ENCODE measurements at regions not wholly inside any gene's neighbourhood (a gene's known extent, or its start where the extent isn't known, plus 50 kb on each side); places are given as distances from the start of the nearest gene placed in this dataset.

- Histone ChIP-seq H2AFZ (ENCODE audit: low read depth, low read length) (no peak overlapping the region), H3K79me2 (ENCODE audit: insufficient read depth, low read length) (no peaks in the 10 kb centered on the region), H3K4me3 (ENCODE audit: insufficient read depth, low read depth, low read length) (no peak overlapping the region), H3K4me2 (ENCODE audit: low read length) (no peak overlapping the region), H3K4me1 (ENCODE audit: insufficient read depth, low read length) (peaks cover 10% of the 10 kb centered on the region), H3K9ac (ENCODE audit: low read length) (no peak overlapping the region), H3K27me3 (ENCODE audit: insufficient read depth, low read length) (peaks cover 4% of the 10 kb centered on the region), H3K9me3 (ENCODE audit: insufficient read depth, low read depth, low read length) (no peaks in the 10 kb centered on the region), H4K20me1 (ENCODE audit: insufficient read depth, low read length) (no peaks in the 10 kb centered on the region), H3K27ac (ENCODE audit: low read depth, low read length) (no peak overlapping the region), H3K36me3 (ENCODE audit: insufficient read depth, low read length) (no peaks in the 10 kb centered on the region)
- H3K4me3 Mint-ChIP-seq (ENCODE audit: unreplicated experiment), result no peak overlapping the region
- FAIRE-seq, result no peak
- H3K4me1 Mint-ChIP-seq (ENCODE audit: low read depth, unreplicated experiment), result peaks cover 12% of the 10 kb centered on the region
- peaks cover 2% of the 10 kb centered on the region for H3K36me3 Mint-ChIP-seq (ENCODE audit: low read depth, unreplicated experiment)
- no peaks in the 10 kb centered on the region for H3K9me3 Mint-ChIP-seq (ENCODE audit: unreplicated experiment)
- no peak overlapping the region for H3K27ac Mint-ChIP-seq (ENCODE audit: unreplicated experiment)
- TF ChIP-seq CTCF (IDR thresholded peaks at IDR 0.05; ENCODE audit: insufficient read depth, low read depth, low read length) (no peak), EZH2 (IDR thresholded peaks at IDR 0.05; ENCODE audit: insufficient read depth, low read length) (no peak)
- peaks cover 6% of the 10 kb centered on the region for H3K27me3 Mint-ChIP-seq (ENCODE audit: low read depth, unreplicated experiment)
- DNase-seq (ENCODE audit: low read depth), result no peak
Measured at GRCh38 chr2:122105171-122105876, 349.9 kb downstream of the TSN start.

- TF ChIP-seq CTCF (IDR thresholded peaks at IDR 0.05; ENCODE audit: insufficient read depth, low read depth, low read length), result no peak
- no peak for TF ChIP-seq EZH2 (IDR thresholded peaks at IDR 0.05; ENCODE audit: insufficient read depth, low read length)
- Mint-ChIP-seq H3K27ac (ENCODE audit: unreplicated experiment) (no peak overlapping the region), H3K27me3 (ENCODE audit: low read depth, unreplicated experiment) (peaks cover 11% of the 10 kb centered on the region), H3K36me3 (ENCODE audit: low read depth, unreplicated experiment) (peaks cover 2% of the 10 kb centered on the region), H3K4me1 (ENCODE audit: low read depth, unreplicated experiment) (peaks cover 8% of the 10 kb centered on the region), H3K4me3 (ENCODE audit: unreplicated experiment) (no peak overlapping the region), H3K9me3 (ENCODE audit: unreplicated experiment) (no peaks in the 10 kb centered on the region)
- peaks cover 5% of the 10 kb centered on the region for H3K4me1 ChIP-seq (ENCODE audit: insufficient read depth, low read length)
- H3K79me2 ChIP-seq (ENCODE audit: insufficient read depth, low read length), result no peaks in the 10 kb centered on the region
- FAIRE-seq (no peak), DNase-seq (ENCODE audit: low read depth) (peak; percentile 27)
- H4K20me1 ChIP-seq (ENCODE audit: insufficient read depth, low read length), result no peaks in the 10 kb centered on the region
- H3K36me3 ChIP-seq (ENCODE audit: insufficient read depth, low read length), result no peaks in the 10 kb centered on the region
- H3K9me3 ChIP-seq (ENCODE audit: insufficient read depth, low read depth, low read length), result no peaks in the 10 kb centered on the region
- no peak overlapping the region for H3K27ac ChIP-seq (ENCODE audit: low read depth, low read length)
- H3K27me3 ChIP-seq (ENCODE audit: insufficient read depth, low read length), result peaks cover 4% of the 10 kb centered on the region
- no peak overlapping the region for H3K4me2 ChIP-seq (ENCODE audit: low read length)
- no peak overlapping the region for H2AFZ ChIP-seq (ENCODE audit: low read depth, low read length)
- H3K4me3 ChIP-seq (ENCODE audit: insufficient read depth, low read depth, low read length), result no peak overlapping the region
- H3K9ac ChIP-seq (ENCODE audit: low read length), result no peak overlapping the region
Measured at GRCh38 chr2:122105877-122106206, 350.4 kb downstream of the TSN start.

GRCh38 chr2:122108186-122108585 is 352.7 kb downstream of the TSN start:
- H3K27me3 Mint-ChIP-seq (ENCODE audit: low read depth, unreplicated experiment), result peaks cover 11% of the 10 kb centered on the region
- no peaks in the 10 kb centered on the region for H3K9me3 Mint-ChIP-seq (ENCODE audit: unreplicated experiment)
- no peak for FAIRE-seq
- peaks cover 3% of the 10 kb centered on the region for H3K36me3 Mint-ChIP-seq (ENCODE audit: low read depth, unreplicated experiment)
- no peak overlapping the region for H3K4me3 Mint-ChIP-seq (ENCODE audit: unreplicated experiment)
- Histone ChIP-seq H3K4me3 (ENCODE audit: insufficient read depth, low read depth, low read length) (no peak overlapping the region), H3K4me1 (ENCODE audit: insufficient read depth, low read length) (no peaks in the 10 kb centered on the region), H3K9me3 (ENCODE audit: insufficient read depth, low read depth, low read length) (no peaks in the 10 kb centered on the region), H3K27me3 (ENCODE audit: insufficient read depth, low read length) (peaks cover 4% of the 10 kb centered on the region), H3K79me2 (ENCODE audit: insufficient read depth, low read length) (no peaks in the 10 kb centered on the region), H4K20me1 (ENCODE audit: insufficient read depth, low read length) (no peaks in the 10 kb centered on the region), H3K27ac (ENCODE audit: low read depth, low read length) (no peak overlapping the region), H3K4me2 (ENCODE audit: low read length) (no peak overlapping the region), H2AFZ (ENCODE audit: low read depth, low read length) (no peak overlapping the region), H3K36me3 (ENCODE audit: insufficient read depth, low read length) (no peaks in the 10 kb centered on the region), H3K9ac (ENCODE audit: low read length) (no peak overlapping the region)
- no peak for DNase-seq (ENCODE audit: low read depth)
- peaks cover 2% of the 10 kb centered on the region for H3K4me1 Mint-ChIP-seq (ENCODE audit: low read depth, unreplicated experiment)
- TF ChIP-seq CTCF (IDR thresholded peaks at IDR 0.05; ENCODE audit: insufficient read depth, low read depth, low read length), result no peak
- H3K27ac Mint-ChIP-seq (ENCODE audit: unreplicated experiment), result no peak overlapping the region
